Natural killer cell (primary cell): ENCODE measurements at regions not wholly inside any gene's neighbourhood (a gene's known extent, or its start where the extent isn't known, plus 50 kb on each side); places are given as distances from the start of the nearest gene placed in this dataset.
"Not testable (repeated sequence)": the region's sequence is repeated elsewhere in the genome, so short reads cannot be mapped to it uniquely, and the experiment has no call there.

Experiments
- ATAC-seq, 3 donors: fragments of 150-1000 bp in 2 of 3; fragments of 200-7000 bp in 1 of 3; cut with Tn5 transposase; 1 replicate in 1 of 3; 2 replicates in 2 of 3; pipeline ENCODE4 v1.10.0; 2021; ENCODE audit warnings: mild to moderate bottlenecking in 2 of 3, moderate library complexity in 2 of 3
- DNase-seq, 2 donors: peaks; one replicate each; pipeline versions ENCODE4 v3.0.0 to v3.0.0-alpha.2; 2013 to 2021; ENCODE audit warnings: mixed read lengths in 1 of 2
- H3K27ac ChIP-seq: one replicate; pipeline ENCODE4 v1.5.1; 2013; ENCODE audit warnings: mild to moderate bottlenecking, low read length
- H3K27me3 ChIP-seq: one replicate; pipeline ENCODE4 v1.6.1; 2013; ENCODE audit warnings: low read length; ENCODE audit not compliant: control insufficient read depth, insufficient read depth
- H3K36me3 ChIP-seq: one replicate; pipeline ENCODE4 v1.6.1; 2013; ENCODE audit warnings: low read length; ENCODE audit not compliant: control insufficient read depth, insufficient read depth
- H3K4me1 ChIP-seq: one replicate; pipeline ENCODE4 v1.6.1; 2013; ENCODE audit warnings: low read length; ENCODE audit not compliant: control insufficient read depth, insufficient read depth
- H3K4me3 ChIP-seq: one replicate; pipeline ENCODE4 v1.5.1; 2013; ENCODE audit warnings: low read length
- H3K9me3 ChIP-seq: one replicate; pipeline ENCODE4 v1.6.1; 2013; ENCODE audit warnings: low read length; ENCODE audit not compliant: control insufficient read depth, insufficient read depth
- H3K27ac Mint-ChIP-seq, 2 donors: one replicate each; pipeline ENCODE4 v1.8.0; 2022; ENCODE audit warnings: mild to moderate bottlenecking in 2 of 2, mixed read lengths in 2 of 2, moderate library complexity in 1 of 2
- H3K27me3 Mint-ChIP-seq, 2 donors: one replicate each; pipeline ENCODE4 v1.8.0; 2022; ENCODE audit warnings: low read depth in 2 of 2, mixed read lengths in 2 of 2
- H3K36me3 Mint-ChIP-seq: one replicate; pipeline ENCODE4 v1.8.0; 2022; ENCODE audit warnings: mixed read lengths
- H3K4me1 Mint-ChIP-seq, 2 donors: one replicate each; pipeline ENCODE4 v1.8.0; 2022; ENCODE audit warnings: mixed read lengths in 2 of 2
- H3K4me3 Mint-ChIP-seq: one replicate; pipeline ENCODE4 v1.8.0; 2022; ENCODE audit warnings: mild to moderate bottlenecking, moderate library complexity, mixed read lengths
- H3K9me3 Mint-ChIP-seq, 2 donors: one replicate each; pipeline ENCODE4 v1.8.0; 2022; ENCODE audit warnings: mixed read lengths in 2 of 2
- CTCF ChIP-seq: fragments of 200-600 bp; IDR thresholded peaks from one replicate; pipeline ENCODE4 v1.8.0; 2022; ENCODE audit warnings: antibody characterized with exemption
- WGBS: methylation state at CpG from one replicate; pipeline ENCODE4 v1.1.7; 2013; ENCODE audit warnings: missing lambda C conversion rate; ENCODE audit not compliant: insufficient coverage; 5-methylcytosine and 5-hydroxymethylcytosine counted together
- intact Hi-C: fragments of 100-400 bp; cut with micrococcal nuclease; formaldehyde crosslinking; loops from one replicate; pipeline ENCODE4 v1.14.2; 2022

DNA sequence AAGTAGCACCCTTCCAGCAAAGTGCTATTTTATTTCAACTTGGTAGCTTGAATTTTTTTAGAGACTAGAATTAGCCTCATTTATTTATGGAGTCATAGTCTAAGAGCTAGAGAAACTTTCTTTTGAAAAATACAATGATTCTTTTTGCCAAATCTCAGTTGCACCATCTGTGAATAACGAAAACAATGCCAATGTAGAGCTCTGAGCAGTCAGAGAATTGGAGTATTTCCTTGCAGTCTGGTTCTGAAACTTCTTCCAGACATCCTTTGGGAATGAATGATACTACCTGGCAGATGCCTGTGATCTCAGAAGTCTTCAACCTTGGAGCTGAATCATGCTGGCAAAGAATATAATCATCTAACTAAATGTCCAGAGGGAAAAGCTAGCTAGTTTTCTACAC, 511.5 kb upstream of the CYLC2 start:
- WGBS: 52% methylated on average over 1 of the region's 1 CpG
- Mint-ChIP-seq H3K27me3 (no peaks in the 10 kb centered on the region), H3K36me3 (no peaks in the 10 kb centered on the region), H3K4me3 (no peak overlapping the region), H3K9me3 (peaks cover 12 to 14% of the 10 kb centered on the region in 2 donors), H3K27ac (no peak overlapping the region), H3K4me1 (no peaks in the 10 kb centered on the region)
- Histone ChIP-seq H3K4me3 (no peak overlapping the region), H3K36me3 (no peaks in the 10 kb centered on the region), H3K4me1 (no peaks in the 10 kb centered on the region), H3K27me3 (no peaks in the 10 kb centered on the region), H3K9me3 (no peaks in the 10 kb centered on the region), H3K27ac (no peak overlapping the region)
- ATAC-seq (no peak), DNase-seq (no peak)
- TF ChIP-seq CTCF: no peak
- intact Hi-C loops: no loop called here

GRCh38 chr9:102482776-102483175, 512.4 kb upstream of the CYLC2 start:
- Histone ChIP-seq H3K27ac (no peak overlapping the region), H3K9me3 (no peaks in the 10 kb centered on the region), H3K27me3 (no peaks in the 10 kb centered on the region), H3K4me3 (no peak overlapping the region), H3K4me1 (no peaks in the 10 kb centered on the region), H3K36me3 (no peaks in the 10 kb centered on the region)
- ATAC-seq (no peak), DNase-seq (no peak)
- no peaks in the 10 kb centered on the region for H3K27me3 Mint-ChIP-seq
- H3K36me3 Mint-ChIP-seq: no peaks in the 10 kb centered on the region
- H3K4me3 Mint-ChIP-seq: no peak overlapping the region
- intact Hi-C loops: no loop called here
- H3K9me3 Mint-ChIP-seq: peaks cover 12 to 15% of the 10 kb centered on the region in 2 donors
- H3K4me1 Mint-ChIP-seq: no peaks in the 10 kb centered on the region
- H3K27ac Mint-ChIP-seq: no peak overlapping the region
- WGBS: no CpG with 5 or more reads among the region's 1 CpG
- TF ChIP-seq CTCF: no peak

- Histone ChIP-seq H3K27me3 (no peaks in the 10 kb centered on the region), H3K9me3 (peaks cover 7% of the 10 kb centered on the region), H3K36me3 (no peaks in the 10 kb centered on the region), H3K27ac (no peak overlapping the region), H3K4me3 (no peak overlapping the region), H3K4me1 (no peaks in the 10 kb centered on the region)
- DNase-seq (no peak), ATAC-seq (no peak)
- H3K4me3 Mint-ChIP-seq: no peak overlapping the region
- 83% methylated on average over 2 of the region's 3 CpGs for WGBS
- H3K27me3 Mint-ChIP-seq: no peaks in the 10 kb centered on the region
- intact Hi-C loops: no loop called here
- H3K27ac Mint-ChIP-seq: no peak overlapping the region
- H3K4me1 Mint-ChIP-seq: no peaks in the 10 kb centered on the region
- peaks cover 12 to 19% of the 10 kb centered on the region in 2 donors for H3K9me3 Mint-ChIP-seq
- no peak for TF ChIP-seq CTCF
- no peaks in the 10 kb centered on the region for H3K36me3 Mint-ChIP-seq
Measured at GRCh38 chr9:102479191-102479590, 515.9 kb upstream of the CYLC2 start.

- no peaks in the 10 kb centered on the region for H3K36me3 ChIP-seq
- no peak overlapping the region for H3K27ac ChIP-seq
- Mint-ChIP-seq H3K27ac (no peak overlapping the region), H3K36me3 (no peaks in the 10 kb centered on the region), H3K27me3 (no peaks in the 10 kb centered on the region), H3K4me1 (no peaks in the 10 kb centered on the region), H3K9me3 (peaks cover 8 to 11% of the 10 kb centered on the region in 2 donors), H3K4me3 (no peak overlapping the region)
- no peaks in the 10 kb centered on the region for H3K27me3 ChIP-seq
- H3K9me3 ChIP-seq: peaks cover 7% of the 10 kb centered on the region
- no peaks in the 10 kb centered on the region for H3K4me1 ChIP-seq
- ATAC-seq: no peak
- TF ChIP-seq CTCF: no peak
- H3K4me3 ChIP-seq: no peak overlapping the region
- DNase-seq: no peak
- intact Hi-C loops: no loop called here
- WGBS: 82% methylated on average over 2 of the region's 2 CpGs
Measured at GRCh38 chr9:102474357-102474756, 520.8 kb upstream of the CYLC2 start.

DNA sequence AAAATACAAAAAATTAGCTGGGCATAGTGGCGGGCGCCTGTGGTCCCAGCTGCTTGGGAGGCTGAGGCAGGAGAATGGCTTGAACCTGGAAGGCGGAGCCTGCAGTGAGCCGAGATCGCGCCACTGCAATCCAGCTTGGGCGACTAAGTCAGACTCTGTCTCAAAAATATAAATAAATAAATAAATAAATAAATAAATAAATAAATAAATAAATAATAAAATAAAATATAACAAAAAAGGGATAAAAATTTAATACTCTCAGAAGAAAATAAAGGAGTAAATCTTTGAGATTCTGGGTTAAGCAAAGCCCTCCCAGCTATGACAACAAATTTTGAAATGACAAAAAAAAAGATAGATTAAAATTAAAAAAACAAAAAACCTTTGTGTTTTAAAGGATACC, 525.7 kb upstream of the CYLC2 start:
- intact Hi-C loops, H3K27me3 Mint-ChIP-seq, H3K27ac ChIP-seq, DNase-seq, H3K27me3 ChIP-seq, H3K36me3 Mint-ChIP-seq, H3K36me3 ChIP-seq, H3K4me3 ChIP-seq, H3K27ac Mint-ChIP-seq, H3K4me1 ChIP-seq, H3K4me3 Mint-ChIP-seq, H3K4me1 Mint-ChIP-seq, H3K9me3 ChIP-seq, ATAC-seq: not testable (repeated sequence)
- H3K9me3 Mint-ChIP-seq: peaks cover 15 to 17% of the 10 kb centered on the region in 2 donors
- 100% methylated on average over 1 of the region's 7 CpGs for WGBS
